Sigmoid colon (tissue), 6 donors: ENCODE measurements at regions not wholly inside any gene's neighbourhood (a gene's known extent, or its start where the extent isn't known, plus 50 kb on each side); places are given as distances from the start of the nearest gene placed in this dataset.

ENCODE experiments used
- DNase-seq: peaks from one replicate; pipeline ENCODE4 v3.0.0-alpha.2; 2019
- H3K27ac ChIP-seq, 4 donors: fragments of 200-600 bp; sonication (generic); one replicate each; pipeline ENCODE4 v1.5.1; 2016 to 2019; ENCODE audit warnings: mild to moderate bottlenecking in 1 of 4
- H3K27me3 ChIP-seq, 3 donors: fragments of 200-600 bp; sonication (generic); one replicate each; pipeline ENCODE4 v1.5.1; 2019; ENCODE audit warnings: mild to moderate bottlenecking in 1 of 3
- H3K36me3 ChIP-seq, 4 donors: fragments of 200-600 bp; sonication (generic); one replicate each; pipeline ENCODE4 v1.5.1; 2016 to 2019
- H3K4me1 ChIP-seq, 4 donors: fragments of 200-600 bp; sonication (generic); one replicate each; pipeline ENCODE4 v1.5.1; 2017 to 2019
- H3K4me3 ChIP-seq, 4 donors: fragments of 200-600 bp; sonication (generic); one replicate each; pipeline ENCODE4 v1.5.1; 2017 to 2019; ENCODE audit warnings: mild to moderate bottlenecking in 2 of 4, moderate library complexity in 1 of 4
- H3K9me3 ChIP-seq, 4 donors: fragments of 200-600 bp in 3 of 4; sonication (generic) in 3 of 4; one replicate each; pipeline versions ENCODE4 v1.5.1 to v1.6.1; 2013 to 2019
- EP300 ChIP-seq, 4 donors: sonication (generic); formaldehyde crosslinking; IDR thresholded peaks; one replicate each; pipeline ENCODE4 v1.6.1; 2017; ENCODE audit warnings: antibody characterized with exemption in 4 of 4
- POLR2A ChIP-seq, 2 donors: fragments of 450-650 bp; IDR thresholded peaks; one replicate each; pipeline ENCODE4 v1.6.1; 2016; ENCODE audit warnings: antibody characterized with exemption in 2 of 2, mild to moderate bottlenecking in 2 of 2, moderate library complexity in 2 of 2
- POLR2AphosphoS5 ChIP-seq, 4 donors: sonication (generic); formaldehyde crosslinking; IDR thresholded peaks; one replicate each; pipeline ENCODE4 v1.6.1; 2017; ENCODE audit warnings: antibody characterized with exemption in 4 of 4
- WGBS, 2 donors: extraction: QIAGEN DNeasy Blood & Tissue Kit; methylation state at CpG; one replicate each; pipeline ENCODE4 v1.1.7; 2013; 5-methylcytosine and 5-hydroxymethylcytosine counted together
- intact Hi-C: fragments of 100-400 bp; cut with DNase I; formaldehyde crosslinking; loops from one replicate; pipeline ENCODE4 v1.15.1; 2023
- TF ChIP-seq, protein P1 (sequence below), 4 experiments: fragments of 450-650 bp in 3 of 4; fragments of 200-600 bp in 1 of 4; IDR thresholded peaks; one replicate each; pipeline ENCODE4 v1.5.1; 2016 to 2019; ENCODE audit warnings: antibody characterized with exemption in 4 of 4, mild to moderate bottlenecking in 3 of 4, moderate library complexity in 2 of 4
- donor health status: healthy with polysubstance abuse.
- donor health status: healthy.

DNA sequence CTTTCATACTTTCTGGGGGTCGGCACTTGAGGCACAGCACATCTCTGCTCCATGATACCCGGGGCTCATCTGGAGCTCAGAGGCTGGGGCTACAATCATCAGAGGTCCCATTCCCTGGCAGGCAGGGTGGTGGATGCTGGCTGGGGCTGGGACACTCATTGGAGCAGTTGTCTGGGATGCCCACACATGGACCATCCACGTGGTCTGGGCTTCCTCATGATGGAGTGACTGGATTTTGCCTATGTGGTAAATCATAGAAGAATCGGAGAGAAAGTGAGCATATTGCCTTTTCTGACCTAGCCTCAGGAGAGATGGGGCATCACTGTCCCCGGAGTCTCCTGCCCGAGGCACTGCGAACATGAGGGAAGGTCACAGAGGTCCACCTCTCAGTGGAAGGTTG, 91.4 kb upstream of the IRS2 start:
- Histone ChIP-seq H3K9me3 (no peaks in the 10 kb centered on the region), H3K4me1 (peaks cover 0 to 15% (median 3%) of the 10 kb centered on the region in 4 donors), H3K4me3 (no peak overlapping the region), H3K36me3 (no peaks in the 10 kb centered on the region), H3K27me3 (no peaks in the 10 kb centered on the region), H3K27ac (no peak overlapping the region)
- intact Hi-C loops: loop anchor here (10.0 kb wide), 1 partner anchor 733 kb away; no protein-coding TSS in a partner anchor
- TF ChIP-seq, protein P1, sequence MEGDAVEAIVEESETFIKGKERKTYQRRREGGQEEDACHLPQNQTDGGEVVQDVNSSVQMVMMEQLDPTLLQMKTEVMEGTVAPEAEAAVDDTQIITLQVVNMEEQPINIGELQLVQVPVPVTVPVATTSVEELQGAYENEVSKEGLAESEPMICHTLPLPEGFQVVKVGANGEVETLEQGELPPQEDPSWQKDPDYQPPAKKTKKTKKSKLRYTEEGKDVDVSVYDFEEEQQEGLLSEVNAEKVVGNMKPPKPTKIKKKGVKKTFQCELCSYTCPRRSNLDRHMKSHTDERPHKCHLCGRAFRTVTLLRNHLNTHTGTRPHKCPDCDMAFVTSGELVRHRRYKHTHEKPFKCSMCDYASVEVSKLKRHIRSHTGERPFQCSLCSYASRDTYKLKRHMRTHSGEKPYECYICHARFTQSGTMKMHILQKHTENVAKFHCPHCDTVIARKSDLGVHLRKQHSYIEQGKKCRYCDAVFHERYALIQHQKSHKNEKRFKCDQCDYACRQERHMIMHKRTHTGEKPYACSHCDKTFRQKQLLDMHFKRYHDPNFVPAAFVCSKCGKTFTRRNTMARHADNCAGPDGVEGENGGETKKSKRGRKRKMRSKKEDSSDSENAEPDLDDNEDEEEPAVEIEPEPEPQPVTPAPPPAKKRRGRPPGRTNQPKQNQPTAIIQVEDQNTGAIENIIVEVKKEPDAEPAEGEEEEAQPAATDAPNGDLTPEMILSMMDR (IDR thresholded peaks at IDR 0.05): no peak
- no peak for TF ChIP-seq EP300 (IDR thresholded peaks at IDR 0.05)
- no peak for TF ChIP-seq POLR2AphosphoS5 (IDR thresholded peaks at IDR 0.05)
- TF ChIP-seq POLR2A (IDR thresholded peaks at IDR 0.05): no peak
- WGBS, 2 donors: 95% methylated on average over 7 of the region's 7 CpGs
- DNase-seq: no peak

DNA sequence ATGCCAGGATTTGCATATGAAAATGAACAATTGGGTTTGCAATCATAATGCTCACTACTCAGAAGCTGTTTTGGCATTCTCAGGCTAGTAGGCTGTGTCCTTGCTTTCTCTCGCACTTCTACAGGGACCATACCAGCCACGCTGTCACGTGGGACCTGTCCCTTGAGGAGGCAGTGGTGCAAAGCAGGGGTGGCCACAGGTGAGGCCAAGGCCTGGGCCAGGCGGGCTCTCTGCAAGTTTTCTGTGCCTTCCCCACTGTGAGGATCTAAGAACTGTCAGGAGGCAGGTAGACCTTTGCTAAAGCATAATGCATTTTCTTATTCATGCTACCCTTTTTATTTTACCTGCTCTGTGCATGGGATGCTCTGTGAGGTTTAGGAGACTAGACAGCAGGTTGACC, 89.4 kb upstream of the IRS2 start:
- no peak overlapping the region for H3K4me3 ChIP-seq
- no peak for DNase-seq
- no peaks in the 10 kb centered on the region for H3K9me3 ChIP-seq
- intact Hi-C loops: loop anchor here (10.0 kb wide), 1 partner anchor 731 kb away; no protein-coding TSS in a partner anchor
- H3K27ac ChIP-seq: peak overlapping the region in 2 of 4 donors; percentile 54 to 56
- WGBS, 2 donors: 90 to 94% methylated on average over 4 of the region's 4 CpGs
- peaks cover 0 to 15% (median 3%) of the 10 kb centered on the region in 4 donors for H3K4me1 ChIP-seq
- TF ChIP-seq EP300 (IDR thresholded peaks at IDR 0.05) (no peak), POLR2AphosphoS5 (IDR thresholded peaks at IDR 0.05) (no peak), POLR2A (IDR thresholded peaks at IDR 0.05) (no peak)
- TF ChIP-seq, protein P1 (IDR thresholded peaks at IDR 0.05): no peak
- no peaks in the 10 kb centered on the region for H3K36me3 ChIP-seq
- no peaks in the 10 kb centered on the region for H3K27me3 ChIP-seq

DNA sequence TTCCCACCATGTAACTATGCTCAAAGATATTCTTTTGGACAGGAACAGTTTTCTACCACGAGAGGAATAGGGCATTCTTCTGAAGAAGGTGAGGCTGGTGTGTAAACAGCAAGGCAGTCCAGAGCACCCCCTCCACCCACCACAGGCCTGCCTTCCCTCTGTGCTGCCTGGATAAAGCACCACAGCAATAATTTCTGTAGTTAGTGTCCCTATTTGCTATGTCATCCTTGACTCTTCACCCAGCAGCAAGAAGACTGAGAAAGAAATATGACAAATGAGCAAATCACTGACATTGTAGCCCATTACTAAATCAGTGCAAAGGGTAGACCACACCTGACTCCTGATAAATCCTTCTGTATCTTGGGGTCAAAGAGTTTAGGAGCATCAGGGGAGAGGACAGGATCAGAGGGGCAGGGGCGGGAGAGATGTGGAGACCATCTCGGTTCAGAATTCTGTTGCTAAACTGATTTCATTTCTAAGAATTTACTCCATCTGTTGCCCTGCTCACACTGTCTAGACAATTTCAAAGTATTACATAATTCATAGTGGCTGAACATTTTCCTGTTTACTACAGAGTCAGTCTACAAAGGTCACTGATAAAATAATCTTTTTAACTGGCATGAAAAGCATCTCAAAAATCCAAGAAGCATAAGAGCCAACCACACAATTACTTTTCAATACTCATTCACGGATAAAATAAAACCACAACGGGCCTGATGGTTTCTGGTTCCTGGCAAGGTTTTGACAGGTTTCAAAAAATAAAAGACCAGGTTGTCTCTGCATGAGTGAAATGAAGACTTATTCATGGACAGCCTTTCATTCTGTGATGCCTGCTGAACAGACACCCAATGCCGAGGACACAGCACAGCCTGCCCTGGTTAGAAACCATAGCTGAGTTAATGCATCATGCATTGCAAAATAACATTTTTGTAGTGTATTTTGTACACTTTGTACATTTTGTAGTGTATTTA, 88.4 kb upstream of the IRS2 start:
- H3K27me3 ChIP-seq: no peaks in the 10 kb centered on the region
- peaks cover 0 to 22% (median 11%) of the 10 kb centered on the region in 4 donors for H3K4me1 ChIP-seq
- DNase-seq: no peak
- TF ChIP-seq EP300 (IDR thresholded peaks at IDR 0.05) (no peak), POLR2A (IDR thresholded peaks at IDR 0.05) (no peak), POLR2AphosphoS5 (IDR thresholded peaks at IDR 0.05) (no peak)
- TF ChIP-seq, protein P1 (IDR thresholded peaks at IDR 0.05): no peak
- H3K27ac ChIP-seq: peak overlapping the region in 2 of 4 donors; percentile 54 to 56
- no peak overlapping the region for H3K4me3 ChIP-seq
- 64% methylated on average over 6 of the region's 6 CpGs for WGBS, 2 donors
- no peaks in the 10 kb centered on the region for H3K9me3 ChIP-seq
- no peaks in the 10 kb centered on the region for H3K36me3 ChIP-seq
- intact Hi-C loops: loop anchor here (10.0 kb wide), 1 partner anchor 730 kb away; no protein-coding TSS in a partner anchor

GRCh38 chr13:109873351-109874123, 87.2 kb upstream of the IRS2 start:
- intact Hi-C loops: loop anchor here (10.0 kb wide), 1 partner anchor 729 kb away; no protein-coding TSS in a partner anchor
- no peak for DNase-seq
- Histone ChIP-seq H3K4me3 (no peak overlapping the region), H3K36me3 (no peaks in the 10 kb centered on the region), H3K27me3 (no peaks in the 10 kb centered on the region), H3K9me3 (no peaks in the 10 kb centered on the region), H3K4me1 (peaks cover 0 to 32% (median 22%) of the 10 kb centered on the region in 4 donors), H3K27ac (peak overlapping the region in 2 of 4 donors; percentile 54 to 56)
- no peak for TF ChIP-seq POLR2AphosphoS5 (IDR thresholded peaks at IDR 0.05)
- TF ChIP-seq, protein P1 (IDR thresholded peaks at IDR 0.05): no peak
- no peak for TF ChIP-seq EP300 (IDR thresholded peaks at IDR 0.05)
- no peak for TF ChIP-seq POLR2A (IDR thresholded peaks at IDR 0.05)
- 91 to 92% methylated on average over 17 of the region's 17 CpGs for WGBS, 2 donors
